ENCODE measurements at regions not wholly inside any gene's neighbourhood (a gene's known extent, or its start where the extent isn't known, plus 50 kb on each side); places are given as distances from the start of the nearest gene placed in this dataset.
A peak's percentile ranks its signal among the peaks of the same experiment; 100 is the strongest.

- Histone ChIP-seq H3K4me3 (no peak overlapping the region), H3K9me3 (no peaks in the 10 kb centered on the region), H3K36me3 (no peaks in the 10 kb centered on the region), H3K27me3 (no peaks in the 10 kb centered on the region), H3K4me1 (no peaks in the 10 kb centered on the region), H3K27ac (no peak overlapping the region)
- DNase-seq (no peak), ATAC-seq (no peak)
- intact Hi-C loops (cut with DNase I; ENCODE audit: low total_unique reads): no loop called here
- TF ChIP-seq POLR2A (IDR thresholded peaks at IDR 0.05) (no peak), CTCF (IDR thresholded peaks at IDR 0.05 in 4 of 5, conservative IDR thresholded peaks at IDR 0.05 in 1 of 5) (no peak)
- in situ Hi-C loops (cut with MboI; ENCODE audit: low sequenced_read_pairs in 4 of 4): no loop called here
These were observed 52.4 kb upstream of the UBL3 start for GRCh38 chr13:29902632-29903305.

- H3K9me3 ChIP-seq: no peaks in the 10 kb centered on the region
- no peaks in the 10 kb centered on the region for H3K27me3 ChIP-seq
- no peak overlapping the region for H3K4me3 ChIP-seq
- intact Hi-C loops (cut with DNase I; ENCODE audit: low total_unique reads): no loop called here
- DNase-seq: peak in 1 of 2 donors; percentile 21
- in situ Hi-C loops (cut with MboI; ENCODE audit: low sequenced_read_pairs in 4 of 4): no loop called here
- peak in 1 of 2 donors; percentile 36 for ATAC-seq
- TF ChIP-seq POLR2A (IDR thresholded peaks at IDR 0.05): no peak
- TF ChIP-seq CTCF (IDR thresholded peaks at IDR 0.05 in 4 of 5, conservative IDR thresholded peaks at IDR 0.05 in 1 of 5): no peak
- no peaks in the 10 kb centered on the region for H3K36me3 ChIP-seq
- H3K27ac ChIP-seq: no peak overlapping the region
- H3K4me1 ChIP-seq: no peaks in the 10 kb centered on the region
These were observed 51.6 kb upstream of the UBL3 start for GRCh38 chr13:29901710-29902631.

All from gastrocnemius medialis (tissue), 4 donors.